ENCODE measurements at regions not wholly inside any gene's neighbourhood (a gene's known extent, or its start where the extent isn't known, plus 50 kb on each side); places are given as distances from the start of the nearest gene placed in this dataset.
"Not testable (repeated sequence)": the region's sequence is repeated elsewhere in the genome, so short reads cannot be mapped to it uniquely, and the experiment has no call there.

GRCh38 chr17:27066315-27066714, 227.6 kb upstream of the WSB1 start:
- FAIRE-seq, result no peak

- FAIRE-seq, result no peak
Measured at GRCh38 chr17:27069842-27070508, 223.9 kb upstream of the WSB1 start.

- FAIRE-seq, result no peak
Measured at GRCh38 chr17:27070836-27071235, 223.1 kb upstream of the WSB1 start.

- FAIRE-seq, result no peak
Measured at GRCh38 chr17:27072885-27073284, 221.0 kb upstream of the WSB1 start.

GRCh38 chr17:27076814-27077213, 217.1 kb upstream of the WSB1 start:
- FAIRE-seq, result no peak

GRCh38 chr17:27078296-27078695, 215.6 kb upstream of the WSB1 start:
- no peak for FAIRE-seq

GRCh38 chr17:27079660-27080059, 214.3 kb upstream of the WSB1 start:
- FAIRE-seq, result no peak

GRCh38 chr17:27081002-27081638, 212.8 kb upstream of the WSB1 start:
- no peak for FAIRE-seq

GRCh38 chr17:27082023-27082774, 211.7 kb upstream of the WSB1 start:
- FAIRE-seq, result no peak

- no peak for FAIRE-seq
Measured at GRCh38 chr17:27082775-27083154, 211.1 kb upstream of the WSB1 start.

- no peak for FAIRE-seq
Measured at GRCh38 chr17:27083408-27084185, 210.3 kb upstream of the WSB1 start.

- FAIRE-seq, result no peak
Measured at GRCh38 chr17:27085517-27085916, 208.4 kb upstream of the WSB1 start.

- FAIRE-seq, result no peak
Measured at GRCh38 chr17:27086526-27086925, 207.4 kb upstream of the WSB1 start.

- FAIRE-seq, result no peak
Measured at GRCh38 chr17:27087935-27088766, 205.8 kb upstream of the WSB1 start.

- no peak for FAIRE-seq
Measured at GRCh38 chr17:27088767-27089078, 205.2 kb upstream of the WSB1 start.

- FAIRE-seq, result not testable (repeated sequence)
Measured at GRCh38 chr17:27089079-27089928, 204.6 kb upstream of the WSB1 start.

- no peak for FAIRE-seq
Measured at GRCh38 chr17:27089929-27090247, 204.0 kb upstream of the WSB1 start.

GRCh38 chr17:27090450-27091042, 203.4 kb upstream of the WSB1 start:
- FAIRE-seq, result not testable (repeated sequence)

- no peak for FAIRE-seq
Measured at GRCh38 chr17:27091043-27091497, 202.8 kb upstream of the WSB1 start.

GRCh38 chr17:27094179-27094578, 199.7 kb upstream of the WSB1 start:
- FAIRE-seq, result peak; percentile 29

GRCh38 chr17:27095821-27096220, 198.1 kb upstream of the WSB1 start:
- not testable (repeated sequence) for FAIRE-seq
